ENCODE measurements at regions not wholly inside any gene's neighbourhood (a gene's known extent, or its start where the extent isn't known, plus 50 kb on each side); places are given as distances from the start of the nearest gene placed in this dataset.

- DNase-seq (no peak), ATAC-seq (replicated peaks in 1 of 4) (no peak)
- CTCF ChIA-PET = interaction anchor here in 1 of 2 donors (0.8 kb wide), 1 partner anchor 31 kb away, joined by 4 read pairs; no protein-coding TSS in a partner anchor
- H3K36me3 Mint-ChIP-seq = no peaks in the 10 kb centered on the region
- Histone ChIP-seq H3K27ac (ENCODE audit: low read length) (no peak overlapping the region), H3K36me3 (ENCODE audit: control insufficient read depth in 2 of 2, extremely low read depth in 1 of 2, insufficient read depth in 1 of 2, low read length in 1 of 2) (no peaks in the 10 kb centered on the region), H3K27me3 (replicated peaks in 1 of 2; ENCODE audit: control insufficient read depth in 2 of 2, extremely low read depth in 1 of 2, insufficient read depth in 2 of 2, low read length in 1 of 2) (no peaks in the 10 kb centered on the region), H3K9me3 (no peaks in the 10 kb centered on the region), H3K4me3 (ENCODE audit: control insufficient read depth in 1 of 2, extremely low read depth in 1 of 2, low read length in 1 of 2) (no peak overlapping the region), H3K4me1 (ENCODE audit: control insufficient read depth in 1 of 2, extremely low read depth in 1 of 2, insufficient read depth in 2 of 2, low read length in 2 of 2) (no peaks in the 10 kb centered on the region)
- POLR2A ChIA-PET = no interaction called here
- WGBS (ENCODE audit: insufficient coverage) = 90% methylated on average over 2 of the region's 5 CpGs
- peaks cover 4% of the 10 kb centered on the region in 2 donors for H3K27me3 Mint-ChIP-seq
- H3K9me3 Mint-ChIP-seq = no peaks in the 10 kb centered on the region
- H3K27ac Mint-ChIP-seq = no peak overlapping the region
- H3K4me3 Mint-ChIP-seq = no peak overlapping the region
- no peaks in the 10 kb centered on the region for H3K4me1 Mint-ChIP-seq
These were observed 117.5 kb upstream of the SHB start for GRCh38 chr9:38186404-38187115.

GRCh38 chr9:38185647-38186403 is 116.8 kb upstream of the SHB start:
- Histone ChIP-seq H3K4me1 (ENCODE audit: control insufficient read depth in 1 of 2, extremely low read depth in 1 of 2, insufficient read depth in 2 of 2, low read length in 2 of 2) (no peaks in the 10 kb centered on the region), H3K4me3 (ENCODE audit: control insufficient read depth in 1 of 2, extremely low read depth in 1 of 2, low read length in 1 of 2) (no peak overlapping the region), H3K27ac (ENCODE audit: low read length) (no peak overlapping the region), H3K36me3 (ENCODE audit: control insufficient read depth in 2 of 2, extremely low read depth in 1 of 2, insufficient read depth in 1 of 2, low read length in 1 of 2) (no peaks in the 10 kb centered on the region), H3K9me3 (no peaks in the 10 kb centered on the region), H3K27me3 (replicated peaks in 1 of 2; ENCODE audit: control insufficient read depth in 2 of 2, extremely low read depth in 1 of 2, insufficient read depth in 2 of 2, low read length in 1 of 2) (peaks cover 0 to 4% of the 10 kb centered on the region in 2 experiments)
- H3K9me3 Mint-ChIP-seq = no peaks in the 10 kb centered on the region
- ChIA-PET POLR2A (no interaction called here), CTCF (no interaction called here)
- ATAC-seq (replicated peaks in 1 of 4) = no peak
- no peaks in the 10 kb centered on the region for H3K4me1 Mint-ChIP-seq
- no peak for DNase-seq
- no peaks in the 10 kb centered on the region for H3K36me3 Mint-ChIP-seq
- no CpG with 5 or more reads among the region's 6 CpGs for WGBS (ENCODE audit: insufficient coverage)
- no peak overlapping the region for H3K27ac Mint-ChIP-seq
- no peak overlapping the region for H3K4me3 Mint-ChIP-seq
- peaks cover 4% of the 10 kb centered on the region in 2 donors for H3K27me3 Mint-ChIP-seq

DNA sequence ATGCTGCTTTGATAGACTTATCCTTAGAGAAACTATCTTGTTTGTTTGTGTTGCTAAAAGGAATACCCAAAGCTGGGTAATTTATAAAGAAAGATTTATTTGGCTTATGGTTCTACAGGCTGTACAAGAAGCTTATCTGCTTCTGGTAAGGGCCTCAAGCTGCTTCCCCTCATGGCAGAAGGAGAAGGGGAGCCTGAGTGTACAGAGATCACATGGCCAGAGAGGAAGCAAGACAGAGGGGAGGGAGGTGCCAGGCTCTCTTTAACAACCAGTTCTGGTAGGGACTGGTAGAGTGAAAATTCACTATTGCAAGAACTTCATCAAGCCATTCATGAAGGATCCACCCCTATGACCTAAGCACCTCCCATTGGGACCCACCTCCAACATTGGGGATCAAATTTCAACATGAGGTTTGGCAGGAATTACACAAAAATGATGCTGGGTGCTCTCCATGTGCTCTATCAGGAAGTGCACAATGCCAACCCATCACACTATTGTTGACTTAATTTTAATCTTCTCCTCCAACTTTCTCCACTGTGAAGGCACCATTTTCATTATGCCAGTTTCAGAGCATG is 115.1 kb upstream of the SHB start:
- H3K27me3 Mint-ChIP-seq = peaks cover 4% of the 10 kb centered on the region in 2 donors
- H3K4me1 Mint-ChIP-seq = no peaks in the 10 kb centered on the region
- no peaks in the 10 kb centered on the region for H3K36me3 Mint-ChIP-seq
- CTCF ChIA-PET = no interaction called here
- Histone ChIP-seq H3K4me1 (ENCODE audit: control insufficient read depth in 1 of 2, extremely low read depth in 1 of 2, insufficient read depth in 2 of 2, low read length in 2 of 2) (no peaks in the 10 kb centered on the region), H3K36me3 (ENCODE audit: control insufficient read depth in 2 of 2, extremely low read depth in 1 of 2, insufficient read depth in 1 of 2, low read length in 1 of 2) (no peaks in the 10 kb centered on the region), H3K27ac (ENCODE audit: low read length) (no peak overlapping the region), H3K9me3 (no peaks in the 10 kb centered on the region), H3K27me3 (replicated peaks in 1 of 2; ENCODE audit: control insufficient read depth in 2 of 2, extremely low read depth in 1 of 2, insufficient read depth in 2 of 2, low read length in 1 of 2) (peaks cover 0 to 6% of the 10 kb centered on the region in 2 experiments), H3K4me3 (ENCODE audit: control insufficient read depth in 1 of 2, extremely low read depth in 1 of 2, low read length in 1 of 2) (no peak overlapping the region)
- no peak for DNase-seq
- POLR2A ChIA-PET = no interaction called here
- ATAC-seq (replicated peaks in 1 of 4) = no peak
- no peaks in the 10 kb centered on the region for H3K9me3 Mint-ChIP-seq
- H3K4me3 Mint-ChIP-seq = no peak overlapping the region
- no peak overlapping the region for H3K27ac Mint-ChIP-seq

- ChIA-PET POLR2A (no interaction called here), CTCF (no interaction called here)
- Mint-ChIP-seq H3K27me3 (peaks cover 4 to 6% of the 10 kb centered on the region in 2 donors), H3K4me3 (no peak overlapping the region), H3K36me3 (no peaks in the 10 kb centered on the region), H3K27ac (no peak overlapping the region), H3K4me1 (peaks cover 6 to 9% (median 7%) of the 10 kb centered on the region in 3 donors), H3K9me3 (no peaks in the 10 kb centered on the region)
- Histone ChIP-seq H3K4me3 (ENCODE audit: control insufficient read depth in 1 of 2, extremely low read depth in 1 of 2, low read length in 1 of 2) (no peak overlapping the region), H3K9me3 (no peaks in the 10 kb centered on the region), H3K4me1 (ENCODE audit: control insufficient read depth in 1 of 2, extremely low read depth in 1 of 2, insufficient read depth in 2 of 2, low read length in 2 of 2) (peaks cover 5 to 6% of the 10 kb centered on the region in 2 experiments), H3K27ac (ENCODE audit: low read length) (no peak overlapping the region), H3K36me3 (ENCODE audit: control insufficient read depth in 2 of 2, extremely low read depth in 1 of 2, insufficient read depth in 1 of 2, low read length in 1 of 2) (no peaks in the 10 kb centered on the region), H3K27me3 (replicated peaks in 1 of 2; ENCODE audit: control insufficient read depth in 2 of 2, extremely low read depth in 1 of 2, insufficient read depth in 2 of 2, low read length in 1 of 2) (peaks cover 0 to 14% of the 10 kb centered on the region in 2 experiments)
- ATAC-seq (replicated peaks in 1 of 4) (no peak), DNase-seq (no peak)
These were observed 113.3 kb upstream of the SHB start for GRCh38 chr9:38182321-38182720.

- no peak overlapping the region for H3K4me3 Mint-ChIP-seq
- no peaks in the 10 kb centered on the region for H3K9me3 Mint-ChIP-seq
- H3K27me3 ChIP-seq (replicated peaks in 1 of 2; ENCODE audit: control insufficient read depth in 2 of 2, extremely low read depth in 1 of 2, insufficient read depth in 2 of 2, low read length in 1 of 2) = peaks cover 0 to 14% of the 10 kb centered on the region in 2 experiments
- no peaks in the 10 kb centered on the region for H3K36me3 ChIP-seq (ENCODE audit: control insufficient read depth in 2 of 2, extremely low read depth in 1 of 2, insufficient read depth in 1 of 2, low read length in 1 of 2)
- WGBS (ENCODE audit: insufficient coverage) = 100% methylated on average over 1 of the region's 2 CpGs
- no peaks in the 10 kb centered on the region for H3K36me3 Mint-ChIP-seq
- H3K4me3 ChIP-seq (ENCODE audit: control insufficient read depth in 1 of 2, extremely low read depth in 1 of 2, low read length in 1 of 2) = no peak overlapping the region
- no peak overlapping the region for H3K27ac Mint-ChIP-seq
- no peak for DNase-seq
- no peaks in the 10 kb centered on the region for H3K9me3 ChIP-seq
- peaks cover 5 to 6% of the 10 kb centered on the region in 2 experiments for H3K4me1 ChIP-seq (ENCODE audit: control insufficient read depth in 1 of 2, extremely low read depth in 1 of 2, insufficient read depth in 2 of 2, low read length in 2 of 2)
- ChIA-PET POLR2A (no interaction called here), CTCF (no interaction called here)
- no peak overlapping the region for H3K27ac ChIP-seq (ENCODE audit: low read length)
- H3K4me1 Mint-ChIP-seq = peaks cover 6 to 9% (median 7%) of the 10 kb centered on the region in 3 donors
- ATAC-seq (replicated peaks in 1 of 4) = no peak
- H3K27me3 Mint-ChIP-seq = peaks cover 4 to 6% of the 10 kb centered on the region in 2 donors
These were observed 112.8 kb upstream of the SHB start for GRCh38 chr9:38181866-38182265.

DNA sequence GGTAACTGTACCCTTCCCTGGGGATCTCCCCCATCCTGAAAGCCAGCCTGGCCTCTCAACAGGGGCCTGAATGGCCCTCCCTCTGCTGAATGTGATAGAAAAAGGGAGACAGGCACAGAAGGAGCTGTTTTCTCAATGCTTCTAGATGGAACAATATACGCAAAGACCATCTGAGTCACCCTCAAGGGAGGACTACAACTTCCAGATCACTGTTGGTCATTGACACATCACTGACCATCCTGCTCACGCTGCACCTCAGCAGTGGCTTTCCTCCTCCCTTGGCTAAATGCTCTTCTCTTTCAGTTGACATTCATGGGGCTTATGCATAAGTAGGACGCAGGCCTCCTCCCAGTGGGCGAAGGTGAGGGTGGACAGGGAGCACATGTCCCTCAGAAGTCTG is 112.2 kb upstream of the SHB start:
- Mint-ChIP-seq H3K4me3 (no peak overlapping the region), H3K27me3 (peaks cover 4 to 6% of the 10 kb centered on the region in 2 donors), H3K4me1 (peaks cover 6 to 9% (median 7%) of the 10 kb centered on the region in 3 donors), H3K9me3 (no peaks in the 10 kb centered on the region), H3K36me3 (no peaks in the 10 kb centered on the region), H3K27ac (no peak overlapping the region)
- no peak for ATAC-seq (replicated peaks in 1 of 4)
- ChIA-PET CTCF (no interaction called here), POLR2A (no interaction called here)
- no peak overlapping the region for H3K27ac ChIP-seq (ENCODE audit: low read length)
- peaks cover 5 to 6% of the 10 kb centered on the region in 2 experiments for H3K4me1 ChIP-seq (ENCODE audit: control insufficient read depth in 1 of 2, extremely low read depth in 1 of 2, insufficient read depth in 2 of 2, low read length in 2 of 2)
- peaks cover 0 to 14% of the 10 kb centered on the region in 2 experiments for H3K27me3 ChIP-seq (replicated peaks in 1 of 2; ENCODE audit: control insufficient read depth in 2 of 2, extremely low read depth in 1 of 2, insufficient read depth in 2 of 2, low read length in 1 of 2)
- H3K9me3 ChIP-seq = no peaks in the 10 kb centered on the region
- WGBS (ENCODE audit: insufficient coverage) = 100% methylated on average over 2 of the region's 4 CpGs
- H3K4me3 ChIP-seq (ENCODE audit: control insufficient read depth in 1 of 2, extremely low read depth in 1 of 2, low read length in 1 of 2) = no peak overlapping the region
- no peak for DNase-seq
- H3K36me3 ChIP-seq (ENCODE audit: control insufficient read depth in 2 of 2, extremely low read depth in 1 of 2, insufficient read depth in 1 of 2, low read length in 1 of 2) = no peaks in the 10 kb centered on the region

Measured in T-cell (primary cell).